ENCODE measurements at regions not wholly inside any gene's neighbourhood (a gene's known extent, or its start where the extent isn't known, plus 50 kb on each side); places are given as distances from the start of the nearest gene placed in this dataset.

DNA sequence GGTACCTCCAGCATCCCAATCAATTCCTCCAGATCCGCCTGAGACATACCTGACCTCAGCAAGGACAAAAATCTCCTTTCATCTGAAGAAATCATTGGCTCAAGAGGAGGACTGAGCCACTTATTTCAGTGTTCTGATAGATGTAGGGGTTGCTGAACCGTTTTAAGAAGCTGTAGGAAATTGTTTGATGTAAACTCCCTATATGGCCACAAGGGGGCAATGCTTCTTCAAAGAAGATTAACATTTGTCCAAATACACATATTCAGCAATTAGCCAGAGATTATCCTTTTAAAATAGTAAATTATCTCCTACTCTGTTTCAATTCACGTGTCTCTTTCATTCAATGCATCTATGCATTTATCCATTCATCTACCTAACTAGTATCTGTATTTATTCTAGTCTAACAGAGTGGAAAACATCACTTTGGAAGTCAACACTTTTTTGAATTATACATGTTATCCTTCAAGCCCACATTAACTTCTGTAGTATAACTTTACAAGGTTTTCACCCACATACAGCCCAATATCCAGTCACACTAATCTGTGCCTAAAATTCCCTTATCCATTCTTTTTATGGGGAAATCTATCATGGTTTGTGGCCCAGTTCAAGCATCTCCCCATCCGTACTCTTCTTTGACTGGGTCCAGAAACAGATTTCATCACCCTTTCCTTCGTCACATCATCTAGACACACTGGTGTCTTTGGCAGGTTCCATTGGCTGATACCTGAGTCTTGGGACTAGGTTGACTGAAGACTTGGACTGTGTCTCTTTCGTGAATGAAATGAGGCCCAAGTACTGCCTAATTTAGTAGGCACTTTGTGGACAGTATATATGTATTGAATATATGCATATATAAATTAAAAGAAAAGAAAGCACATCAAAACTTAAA, 411.0 kb upstream of the OR4E1 start:
- Histone ChIP-seq H2AFZ (no peak overlapping the region), H3K27me3 (ENCODE audit: control insufficient read depth, insufficient read depth, low read length) (no peaks in the 10 kb centered on the region), H3K9ac (no peak overlapping the region), H3K79me2 (no peaks in the 10 kb centered on the region), H3K4me3 (ENCODE audit: low read depth, low read length) (no peak overlapping the region), H3K4me2 (ENCODE audit: low read length) (no peak overlapping the region), H3K27ac (no peak overlapping the region), H3K4me1 (no peaks in the 10 kb centered on the region), H3K9me3 (ENCODE audit: control insufficient read depth, low read length) (no peaks in the 10 kb centered on the region), H3K36me3 (ENCODE audit: control insufficient read depth, insufficient read depth, low read length) (no peaks in the 10 kb centered on the region)
- TF ChIP-seq, protein P1, sequence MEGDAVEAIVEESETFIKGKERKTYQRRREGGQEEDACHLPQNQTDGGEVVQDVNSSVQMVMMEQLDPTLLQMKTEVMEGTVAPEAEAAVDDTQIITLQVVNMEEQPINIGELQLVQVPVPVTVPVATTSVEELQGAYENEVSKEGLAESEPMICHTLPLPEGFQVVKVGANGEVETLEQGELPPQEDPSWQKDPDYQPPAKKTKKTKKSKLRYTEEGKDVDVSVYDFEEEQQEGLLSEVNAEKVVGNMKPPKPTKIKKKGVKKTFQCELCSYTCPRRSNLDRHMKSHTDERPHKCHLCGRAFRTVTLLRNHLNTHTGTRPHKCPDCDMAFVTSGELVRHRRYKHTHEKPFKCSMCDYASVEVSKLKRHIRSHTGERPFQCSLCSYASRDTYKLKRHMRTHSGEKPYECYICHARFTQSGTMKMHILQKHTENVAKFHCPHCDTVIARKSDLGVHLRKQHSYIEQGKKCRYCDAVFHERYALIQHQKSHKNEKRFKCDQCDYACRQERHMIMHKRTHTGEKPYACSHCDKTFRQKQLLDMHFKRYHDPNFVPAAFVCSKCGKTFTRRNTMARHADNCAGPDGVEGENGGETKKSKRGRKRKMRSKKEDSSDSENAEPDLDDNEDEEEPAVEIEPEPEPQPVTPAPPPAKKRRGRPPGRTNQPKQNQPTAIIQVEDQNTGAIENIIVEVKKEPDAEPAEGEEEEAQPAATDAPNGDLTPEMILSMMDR (IDR thresholded peaks at IDR 0.05) = peak; percentile 54

DNA sequence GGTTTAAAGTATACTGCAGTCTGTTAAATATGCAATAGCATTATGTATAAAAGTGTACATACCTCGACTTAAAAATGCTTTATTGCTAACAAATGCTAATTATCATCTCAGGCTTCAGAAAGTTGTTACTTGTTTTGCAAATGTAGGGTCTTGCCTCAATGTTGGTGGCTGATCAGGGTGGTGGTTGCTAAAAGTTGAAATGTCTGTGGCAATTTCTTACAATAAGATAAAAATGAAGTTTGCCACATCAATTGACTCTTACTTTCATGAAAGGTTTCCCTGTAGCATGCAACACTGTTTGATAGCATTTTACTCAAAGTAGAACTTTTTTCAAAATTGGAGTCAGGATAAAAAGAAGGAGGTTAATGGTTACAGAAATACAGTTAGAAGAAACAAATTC, 407.7 kb upstream of the OR4E1 start:
- H3K4me2 ChIP-seq (ENCODE audit: low read length) = no peak overlapping the region
- no peak overlapping the region for H3K4me3 ChIP-seq (ENCODE audit: low read depth, low read length)
- no peaks in the 10 kb centered on the region for H3K36me3 ChIP-seq (ENCODE audit: control insufficient read depth, insufficient read depth, low read length)
- no peak overlapping the region for H2AFZ ChIP-seq
- H3K27ac ChIP-seq = no peak overlapping the region
- H3K27me3 ChIP-seq (ENCODE audit: control insufficient read depth, insufficient read depth, low read length) = no peaks in the 10 kb centered on the region
- no peaks in the 10 kb centered on the region for H3K9me3 ChIP-seq (ENCODE audit: control insufficient read depth, low read length)
- no peak overlapping the region for H3K9ac ChIP-seq
- H3K79me2 ChIP-seq = no peaks in the 10 kb centered on the region
- H3K4me1 ChIP-seq = no peaks in the 10 kb centered on the region
- TF ChIP-seq, protein P1 (IDR thresholded peaks at IDR 0.05) = no peak

DNA sequence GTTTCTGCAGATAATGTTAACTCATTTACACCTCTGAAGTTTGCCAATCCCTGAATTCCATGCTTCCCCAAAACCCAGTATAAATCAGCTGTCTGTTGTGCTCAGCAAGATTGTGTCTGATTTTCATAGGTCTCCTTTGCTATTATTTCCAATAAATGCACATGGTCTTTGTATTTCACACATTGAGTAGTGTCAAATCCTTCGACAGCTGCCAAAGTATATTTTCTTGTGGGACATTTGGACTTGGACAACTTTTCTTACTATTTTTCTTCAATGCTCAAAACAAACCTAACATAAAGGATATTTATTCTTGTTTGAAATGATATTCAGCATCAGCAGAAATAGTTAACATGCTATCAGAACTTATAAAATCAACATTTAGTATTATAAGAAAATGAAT, 406.1 kb upstream of the OR4E1 start:
- Histone ChIP-seq H3K79me2 (no peaks in the 10 kb centered on the region), H3K4me1 (no peaks in the 10 kb centered on the region), H3K36me3 (ENCODE audit: control insufficient read depth, insufficient read depth, low read length) (no peaks in the 10 kb centered on the region), H3K4me3 (ENCODE audit: low read depth, low read length) (no peak overlapping the region), H3K9me3 (ENCODE audit: control insufficient read depth, low read length) (no peaks in the 10 kb centered on the region), H3K9ac (no peak overlapping the region), H3K27me3 (ENCODE audit: control insufficient read depth, insufficient read depth, low read length) (no peaks in the 10 kb centered on the region), H3K27ac (no peak overlapping the region), H2AFZ (no peak overlapping the region), H3K4me2 (ENCODE audit: low read length) (no peak overlapping the region)
- TF ChIP-seq, protein P1 (IDR thresholded peaks at IDR 0.05) = no peak

DNA sequence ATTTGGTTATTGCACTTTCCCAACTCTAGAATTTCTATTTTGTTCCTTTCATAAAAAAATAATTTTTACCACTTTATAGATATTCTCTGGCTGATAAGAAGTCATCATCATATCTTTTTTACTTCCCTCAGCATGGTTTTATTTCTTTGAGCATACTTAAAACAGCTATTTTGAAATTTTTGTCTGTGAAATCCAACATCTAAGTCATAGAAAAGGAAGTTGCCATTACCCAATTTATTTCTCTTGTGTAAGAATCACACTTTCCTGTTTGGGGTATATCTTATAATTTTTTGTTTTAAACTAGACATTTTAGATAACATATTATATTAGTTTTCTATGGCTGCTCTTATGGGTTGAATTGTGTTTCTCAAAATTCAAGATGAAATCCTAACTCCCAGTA, 400.2 kb upstream of the OR4E1 start:
- Histone ChIP-seq H3K9ac (no peak overlapping the region), H3K4me1 (no peaks in the 10 kb centered on the region), H3K27ac (no peak overlapping the region), H3K9me3 (ENCODE audit: control insufficient read depth, low read length) (no peaks in the 10 kb centered on the region), H3K27me3 (ENCODE audit: control insufficient read depth, insufficient read depth, low read length) (no peaks in the 10 kb centered on the region), H3K79me2 (no peaks in the 10 kb centered on the region), H3K4me2 (ENCODE audit: low read length) (no peak overlapping the region), H3K36me3 (ENCODE audit: control insufficient read depth, insufficient read depth, low read length) (no peaks in the 10 kb centered on the region), H2AFZ (no peak overlapping the region), H3K4me3 (ENCODE audit: low read depth, low read length) (no peak overlapping the region)
- TF ChIP-seq, protein P1 (IDR thresholded peaks at IDR 0.05) = no peak

DNA sequence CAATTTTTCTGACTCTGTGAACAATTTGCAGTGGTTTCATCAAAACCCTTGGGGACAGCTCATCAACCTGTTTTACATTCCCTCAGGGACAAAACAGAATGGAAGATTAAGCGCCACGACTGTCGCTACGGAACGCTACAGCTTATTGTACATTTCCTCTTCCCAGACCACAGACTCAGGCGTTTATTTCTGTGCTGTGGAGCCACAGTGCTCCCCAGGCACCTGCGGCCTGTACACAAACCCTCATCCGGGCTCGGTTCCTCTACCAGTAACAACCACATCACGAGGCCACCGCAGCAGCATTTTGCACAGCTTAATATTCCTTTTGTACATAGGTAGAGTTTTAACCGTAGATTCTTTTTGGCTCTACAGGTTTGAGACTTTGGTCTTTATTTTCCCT, 397.4 kb upstream of the OR4E1 start:
- no peak overlapping the region for H3K27ac ChIP-seq
- H3K79me2 ChIP-seq = no peaks in the 10 kb centered on the region
- no peak overlapping the region for H3K4me2 ChIP-seq (ENCODE audit: low read length)
- H2AFZ ChIP-seq = no peak overlapping the region
- no peak overlapping the region for H3K9ac ChIP-seq
- H3K27me3 ChIP-seq (ENCODE audit: control insufficient read depth, insufficient read depth, low read length) = no peaks in the 10 kb centered on the region
- no peaks in the 10 kb centered on the region for H3K4me1 ChIP-seq
- H3K9me3 ChIP-seq (ENCODE audit: control insufficient read depth, low read length) = no peaks in the 10 kb centered on the region
- H3K4me3 ChIP-seq (ENCODE audit: low read depth, low read length) = no peak overlapping the region
- TF ChIP-seq, protein P1 (IDR thresholded peaks at IDR 0.05) = no peak
- H3K36me3 ChIP-seq (ENCODE audit: control insufficient read depth, insufficient read depth, low read length) = no peaks in the 10 kb centered on the region
